ENCODE measurements at regions not wholly inside any gene's neighbourhood (a gene's known extent, or its start where the extent isn't known, plus 50 kb on each side); places are given as distances from the start of the nearest gene placed in this dataset.

GRCh38 chr11:116420030-116420429, 352.8 kb downstream of the BUD13 start:
- Histone ChIP-seq H2AFZ (no peak overlapping the region), H3K79me2 (ENCODE audit: insufficient read depth) (no peaks in the 10 kb centered on the region), H3K4me2 (ENCODE audit: unreplicated experiment) (no peak overlapping the region), H3K4me3 (no peak overlapping the region), H4K20me1 (ENCODE audit: insufficient read depth) (no peaks in the 10 kb centered on the region), H3F3A (ENCODE audit: insufficient read depth) (no peaks in the 10 kb centered on the region), H3K9me2 (ENCODE audit: insufficient read depth) (no peaks in the 10 kb centered on the region), H3K36me3 (ENCODE audit: low read depth) (no peaks in the 10 kb centered on the region), H3K27ac (no peak overlapping the region), H3K9ac (no peak overlapping the region), H3K4me1 (ENCODE audit: insufficient read depth) (no peaks in the 10 kb centered on the region), H3K27me3 (replicated peaks; ENCODE audit: insufficient read depth) (no peaks in the 10 kb centered on the region), H3K9me3 (ENCODE audit: low read depth) (no peaks in the 10 kb centered on the region)
- no peak for DNase-seq
- in situ Hi-C loops (cut with MboI): no loop called here
- TF ChIP-seq EZH2phosphoT487 (IDR thresholded peaks at IDR 0.05; ENCODE audit: insufficient read depth, low read depth): no peak
- TF ChIP-seq EZH2 (IDR thresholded peaks at IDR 0.05; ENCODE audit: insufficient read depth, poor library complexity, severe bottlenecking): no peak

DNA sequence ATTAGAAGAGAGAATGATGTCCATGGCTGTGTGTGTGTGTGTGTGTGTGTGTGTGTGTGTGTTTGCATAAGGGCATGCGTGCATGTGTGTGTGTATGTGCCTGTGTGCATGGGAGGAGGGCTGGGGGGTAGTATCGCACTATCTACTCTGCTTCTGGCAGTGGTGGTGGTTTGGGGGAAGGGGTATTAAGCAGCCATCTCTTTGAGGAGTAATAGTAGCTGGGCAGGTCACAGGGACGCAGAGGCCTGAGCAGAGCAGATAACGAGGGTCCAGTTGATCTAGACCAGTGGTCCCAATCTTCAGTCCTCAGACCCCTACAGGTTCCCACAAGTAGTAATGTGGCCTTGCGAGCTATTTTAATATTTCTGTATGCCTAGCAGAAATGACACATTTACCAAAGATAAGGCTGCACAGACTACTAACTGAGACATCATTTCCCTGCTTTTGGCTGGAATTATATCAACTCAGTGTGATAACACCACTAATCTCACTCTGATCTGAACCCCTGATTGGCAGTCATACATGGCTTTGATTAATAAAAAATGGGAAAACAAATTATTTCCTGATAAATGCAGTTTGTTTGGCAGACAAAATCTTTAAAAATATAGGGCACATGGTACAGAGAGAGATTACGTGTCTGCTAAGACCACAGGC, 354.3 kb downstream of the BUD13 start:
- no peaks in the 10 kb centered on the region for H3F3A ChIP-seq (ENCODE audit: insufficient read depth)
- in situ Hi-C loops (cut with MboI): no loop called here
- H3K4me1 ChIP-seq (ENCODE audit: insufficient read depth): no peaks in the 10 kb centered on the region

DNA sequence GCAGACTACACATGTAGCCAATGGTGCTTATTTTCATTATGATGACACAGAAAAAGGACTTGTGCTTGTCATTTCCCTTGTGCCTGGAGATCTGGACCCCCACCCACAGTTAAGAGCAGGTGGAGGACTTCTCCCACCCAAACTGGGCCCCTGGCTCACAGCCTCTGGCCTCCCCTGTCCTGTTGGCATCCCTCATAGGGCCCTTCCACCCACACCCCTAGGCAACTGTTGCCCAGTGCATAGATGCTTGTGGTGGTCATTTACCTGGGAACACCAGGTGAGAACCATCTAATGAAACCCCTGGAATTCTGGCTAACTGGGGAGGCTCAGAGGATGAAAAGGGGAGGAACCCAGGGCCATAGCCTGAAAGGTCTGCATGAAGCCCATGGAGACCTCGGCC, 355.9 kb downstream of the BUD13 start:
- no peak overlapping the region for H3K4me3 ChIP-seq
- no peaks in the 10 kb centered on the region for H3K9me2 ChIP-seq (ENCODE audit: insufficient read depth)
- no peak overlapping the region for H2AFZ ChIP-seq
- no peak overlapping the region for H3K4me2 ChIP-seq (ENCODE audit: unreplicated experiment)
- H3K27ac ChIP-seq: no peak overlapping the region
- no peaks in the 10 kb centered on the region for H4K20me1 ChIP-seq (ENCODE audit: insufficient read depth)
- H3K9ac ChIP-seq: no peak overlapping the region
- DNase-seq: no peak
- no peaks in the 10 kb centered on the region for H3K4me1 ChIP-seq (ENCODE audit: insufficient read depth)
- H3K27me3 ChIP-seq (replicated peaks; ENCODE audit: insufficient read depth): no peaks in the 10 kb centered on the region
- H3K9me3 ChIP-seq (ENCODE audit: low read depth): no peaks in the 10 kb centered on the region
- WGBS, 2 experiments (ENCODE audit: low coverage in 1 of 2, low lambda C conversion rate in 2 of 2, missing lambda C conversion rate in 2 of 2): 31 to 38% methylated on average over 1 of the region's 1 CpG
- no peaks in the 10 kb centered on the region for H3K79me2 ChIP-seq (ENCODE audit: insufficient read depth)
- TF ChIP-seq EZH2 (IDR thresholded peaks at IDR 0.05; ENCODE audit: insufficient read depth, poor library complexity, severe bottlenecking): no peak
- no peak for TF ChIP-seq EZH2phosphoT487 (IDR thresholded peaks at IDR 0.05; ENCODE audit: insufficient read depth, low read depth)
- in situ Hi-C loops (cut with MboI): no loop called here
- no peaks in the 10 kb centered on the region for H3F3A ChIP-seq (ENCODE audit: insufficient read depth)
- H3K36me3 ChIP-seq (ENCODE audit: low read depth): no peaks in the 10 kb centered on the region

More for the DNA sequence above, 354.3 kb downstream of the BUD13 start:
- WGBS, 2 experiments (ENCODE audit: low coverage in 1 of 2, low lambda C conversion rate in 2 of 2, missing lambda C conversion rate in 2 of 2): 52 to 64% methylated on average over 6 of the region's 6 CpGs
- TF ChIP-seq EZH2 (IDR thresholded peaks at IDR 0.05; ENCODE audit: insufficient read depth, poor library complexity, severe bottlenecking) (no peak), EZH2phosphoT487 (IDR thresholded peaks at IDR 0.05; ENCODE audit: insufficient read depth, low read depth) (no peak)
- Histone ChIP-seq H3K36me3 (ENCODE audit: low read depth) (no peaks in the 10 kb centered on the region), H3K79me2 (ENCODE audit: insufficient read depth) (no peaks in the 10 kb centered on the region), H3K4me3 (no peak overlapping the region), H3K9me3 (ENCODE audit: low read depth) (no peaks in the 10 kb centered on the region), H3K9ac (no peak overlapping the region), H2AFZ (no peak overlapping the region), H3K27me3 (replicated peaks; ENCODE audit: insufficient read depth) (no peaks in the 10 kb centered on the region), H3K4me2 (ENCODE audit: unreplicated experiment) (no peak overlapping the region), H3K9me2 (ENCODE audit: insufficient read depth) (no peaks in the 10 kb centered on the region), H3K27ac (no peak overlapping the region), H4K20me1 (ENCODE audit: insufficient read depth) (no peaks in the 10 kb centered on the region)
- DNase-seq: no peak

GRCh38 chr11:116415095-116415494, 357.7 kb downstream of the BUD13 start:
- Histone ChIP-seq H3K9me3 (ENCODE audit: low read depth) (no peaks in the 10 kb centered on the region), H2AFZ (no peak overlapping the region), H3K4me3 (no peak overlapping the region), H4K20me1 (ENCODE audit: insufficient read depth) (no peaks in the 10 kb centered on the region), H3K4me2 (ENCODE audit: unreplicated experiment) (no peak overlapping the region), H3K9ac (no peak overlapping the region), H3K36me3 (ENCODE audit: low read depth) (no peaks in the 10 kb centered on the region), H3F3A (ENCODE audit: insufficient read depth) (no peaks in the 10 kb centered on the region), H3K79me2 (ENCODE audit: insufficient read depth) (no peaks in the 10 kb centered on the region), H3K4me1 (ENCODE audit: insufficient read depth) (no peaks in the 10 kb centered on the region), H3K9me2 (ENCODE audit: insufficient read depth) (no peaks in the 10 kb centered on the region), H3K27me3 (replicated peaks; ENCODE audit: insufficient read depth) (no peaks in the 10 kb centered on the region; the same call in 1 of the 2 replicates), H3K27ac (no peak overlapping the region)
- TF ChIP-seq EZH2phosphoT487 (IDR thresholded peaks at IDR 0.05; ENCODE audit: insufficient read depth, low read depth): no peak
- TF ChIP-seq EZH2 (IDR thresholded peaks at IDR 0.05; ENCODE audit: insufficient read depth, poor library complexity, severe bottlenecking): no peak
- DNase-seq: no peak
- in situ Hi-C loops (cut with MboI): no loop called here
- 6 to 10% methylated on average over 6 of the region's 6 CpGs for WGBS, 2 experiments (ENCODE audit: low coverage in 1 of 2, low lambda C conversion rate in 2 of 2, missing lambda C conversion rate in 2 of 2)

Data from GM23248 (cell line).